H1 (cell line): ENCODE measurements at regions not wholly inside any gene's neighbourhood (a gene's known extent, or its start where the extent isn't known, plus 50 kb on each side); places are given as distances from the start of the nearest gene placed in this dataset.

Source experiments
- CTCF ChIA-PET: fragments of 300-600 bp; sonication (Branson Sonifier 250); formaldehyde crosslinking; loops from one replicate; lab custom pipeline; 2021; ENCODE audit not compliant: partially characterized antibody; lab: Charles Lee
- POLR2A ChIA-PET: fragments of 300-600 bp; sonication (Branson Sonifier 250); formaldehyde crosslinking; loops from one replicate; lab custom pipeline; 2021; ENCODE audit warnings: inconsistent platforms; ENCODE audit not compliant: partially characterized antibody; lab: Charles Lee
- DNase-seq, 2 experiments: peaks; one replicate each; pipeline versions ENCODE4 v3.0.0 to v3.0.0-alpha.2; 2010 to 2022; ENCODE audit warnings: low spot score in 2 of 2, low read depth in 1 of 2, mixed read lengths in 1 of 2
- FAIRE-seq: peaks from 2 replicates; lab custom pipeline; 2011; peaks lifted over from hg19 to GRCh38; lab: Jason Lieb, UNC
- H2AFZ ChIP-seq: 2 replicates; pipeline ENCODE4 v1.8.1; 2012; ENCODE audit warnings: low read length, inconsistent platforms
- H2AK5ac ChIP-seq: 2 replicates; pipeline ENCODE4 v1.6.1; 2013; ENCODE audit warnings: low read depth, low read length
- H2BK120ac ChIP-seq: replicated peaks from 2 replicates; pipeline ENCODE3; 2013; ENCODE audit warnings: low read depth, low read length, inconsistent platforms
- H2BK12ac ChIP-seq: 2 replicates; pipeline ENCODE4 v1.6.1; 2013; ENCODE audit warnings: low read depth, low read length
- H2BK15ac ChIP-seq: 2 replicates; pipeline ENCODE4 v1.6.1; 2013; ENCODE audit warnings: low read length
- H2BK20ac ChIP-seq: 2 replicates; pipeline ENCODE4 v1.6.1; 2013; ENCODE audit warnings: low read length
- H2BK5ac ChIP-seq: 2 replicates; pipeline ENCODE4 v1.6.1; 2013; ENCODE audit warnings: low read depth, low read length
- H3K14ac ChIP-seq: 2 replicates; pipeline ENCODE4 v1.6.1; 2013; ENCODE audit warnings: inconsistent platforms; ENCODE audit not compliant: insufficient read length
- H3K18ac ChIP-seq: 2 replicates; pipeline ENCODE4 v1.6.1; 2013; ENCODE audit warnings: low read length; ENCODE audit errors: extremely low read depth
- H3K23ac ChIP-seq: 2 replicates; pipeline ENCODE4 v1.6.1; 2013; ENCODE audit warnings: inconsistent platforms; ENCODE audit not compliant: insufficient read length
- H3K23me2 ChIP-seq: 2 replicates; pipeline ENCODE4 v1.6.1; 2013; ENCODE audit warnings: low read depth, low read length
- H3K27ac ChIP-seq: 2 replicates; pipeline ENCODE4 v1.6.1; 2011; ENCODE audit warnings: low read depth, low read length, inconsistent platforms
- H3K27me3 ChIP-seq, 4 experiments: replicated peaks in 1 of 4; 1 replicate in 1 of 4; 2 replicates in 3 of 4; pipeline versions ENCODE4 v1.6.1 to v1.8.1; 2011 to 2013; ENCODE audit warnings: low read length in 3 of 4, mild to moderate bottlenecking in 3 of 4, inconsistent platforms in 2 of 4, mixed read lengths in 2 of 4, moderate library complexity in 1 of 4; ENCODE audit not compliant: control insufficient read depth in 3 of 4, insufficient read depth in 3 of 4; ENCODE audit errors: extremely low read depth in 1 of 4
- H3K36me3 ChIP-seq, 4 experiments: 2 replicates each; pipeline versions ENCODE4 v1.6.1 to v1.8.1; 2011 to 2013; ENCODE audit warnings: mild to moderate bottlenecking in 4 of 4, low read length in 3 of 4, moderate library complexity in 2 of 4, control low read depth in 1 of 4, inconsistent platforms in 1 of 4; ENCODE audit not compliant: insufficient read depth in 4 of 4, control insufficient read depth in 2 of 4
- H3K4ac ChIP-seq: replicated peaks from 2 replicates; pipeline ENCODE3; 2013; ENCODE audit warnings: low read length, low read depth, mixed read lengths, inconsistent platforms; ENCODE audit not compliant: insufficient read length
- H3K4me1 ChIP-seq, 4 experiments: replicated peaks in 1 of 4; 1 replicate in 1 of 4; 2 replicates in 3 of 4; pipeline versions ENCODE4 v1.6.1 to v1.8.1; 2011 to 2013; ENCODE audit warnings: low read length in 3 of 4, inconsistent platforms in 2 of 4, mixed read lengths in 1 of 4; ENCODE audit not compliant: insufficient read depth in 4 of 4, control insufficient read depth in 3 of 4
- H3K4me2 ChIP-seq, 2 experiments: 2 replicates each; pipeline versions ENCODE4 v1.6.1 to v1.8.1; 2011 to 2013; ENCODE audit warnings: low read depth in 2 of 2, low read length in 2 of 2, control low read depth in 1 of 2, inconsistent platforms in 1 of 2, mild to moderate bottlenecking in 1 of 2; ENCODE audit not compliant: insufficient read depth in 1 of 2
- H3K4me3 ChIP-seq, 4 experiments: fragments of 200-600, 300-600 bp in 1 of 4; sonication (generic), shearing (Covaris generic), sonication (Bioruptor Twin) in 1 of 4; 2 replicates each; pipeline versions ENCODE4 v1.5.1 to v1.8.1; 2011 to 2016; ENCODE audit warnings: low read length in 4 of 4, low read depth in 3 of 4, control low read depth in 2 of 4, inconsistent platforms in 2 of 4, mild to moderate bottlenecking in 2 of 4, mixed read lengths in 1 of 4, moderate library complexity in 1 of 4; ENCODE audit not compliant: insufficient read depth in 2 of 4; ENCODE audit errors: extremely low read depth in 1 of 4
- H3K56ac ChIP-seq: replicated peaks from 2 replicates; pipeline ENCODE3; 2013; ENCODE audit warnings: low read depth, mild to moderate bottlenecking, mixed read lengths, low read length, inconsistent platforms; ENCODE audit not compliant: insufficient read length
- H3K79me1 ChIP-seq: 2 replicates; pipeline ENCODE4 v1.6.1; 2013; ENCODE audit warnings: low read depth, low read length, control low read depth
- H3K79me2 ChIP-seq, 2 experiments: 2 replicates each; pipeline versions ENCODE4 v1.6.1 to v1.8.1; 2012 to 2013; ENCODE audit warnings: low read length in 2 of 2, mild to moderate bottlenecking in 2 of 2, inconsistent platforms in 1 of 2; ENCODE audit not compliant: insufficient read depth in 2 of 2, control insufficient read depth in 1 of 2
- H3K9ac ChIP-seq, 4 experiments: replicated peaks in 1 of 4; 1 replicate in 1 of 4; 2 replicates in 3 of 4; pipeline versions ENCODE4 v1.6.1 to v1.8.1; 2011 to 2013; ENCODE audit warnings: low read depth in 3 of 4, low read length in 3 of 4, control low read depth in 2 of 4, mild to moderate bottlenecking in 2 of 4, moderate library complexity in 2 of 4, inconsistent platforms in 1 of 4; ENCODE audit errors: extremely low read depth in 1 of 4
- H3K9me3 ChIP-seq, 2 experiments: 2 replicates each; pipeline versions ENCODE4 v1.6.1 to v1.8.1; 2012 to 2013; ENCODE audit warnings: mild to moderate bottlenecking in 2 of 2, moderate library complexity in 2 of 2, control low read depth in 1 of 2, inconsistent platforms in 1 of 2, low read depth in 1 of 2, low read length in 1 of 2, mixed read lengths in 1 of 2; ENCODE audit not compliant: insufficient read depth in 2 of 2
- H4K20me1 ChIP-seq, 2 experiments: replicated peaks in 1 of 2; 2 replicates each; pipeline versions ENCODE3 to v1.8.1; 2011 to 2013; ENCODE audit warnings: inconsistent platforms in 2 of 2, low read length in 2 of 2, mild to moderate bottlenecking in 1 of 2; ENCODE audit not compliant: insufficient read depth in 2 of 2, control insufficient read depth in 1 of 2
- H4K5ac ChIP-seq: 2 replicates; pipeline ENCODE4 v1.6.1; 2013; ENCODE audit warnings: low read length, low read depth, mixed read lengths, inconsistent platforms; ENCODE audit not compliant: insufficient read length
- H4K8ac ChIP-seq: 2 replicates; pipeline ENCODE4 v1.8.0; 2013; ENCODE audit warnings: mild to moderate bottlenecking, moderate library complexity, low read length, inconsistent platforms; ENCODE audit not compliant: insufficient read depth; ENCODE audit errors: extremely low read depth
- H4K91ac ChIP-seq: replicated peaks from 2 replicates; pipeline ENCODE3; 2013; ENCODE audit warnings: low read length, mixed read lengths, inconsistent platforms; ENCODE audit not compliant: insufficient read length
- BRCA1 ChIP-seq: IDR thresholded peaks from 2 replicates; pipeline ENCODE4 v1.6.1; 2012; ENCODE audit warnings: low read depth, low read length, improper control_type of control experiment
- CHD1 ChIP-seq: IDR thresholded peaks from 2 replicates; pipeline ENCODE4 v1.6.1; 2012; ENCODE audit warnings: low read depth, low read length, improper control_type of control experiment
- HDAC2 ChIP-seq, 2 experiments: fragments of 300-600 bp in 1 of 2; sonication (generic) in 1 of 2; IDR thresholded peaks; 2 replicates each; pipeline ENCODE4 v1.6.1; 2011 to 2012; ENCODE audit warnings: low read depth in 2 of 2, low read length in 2 of 2, mild to moderate bottlenecking in 2 of 2, moderate library complexity in 2 of 2, borderline replicate concordance in 1 of 2, inconsistent platforms in 1 of 2
- JUN ChIP-seq: IDR thresholded peaks from 2 replicates; pipeline ENCODE4 v1.6.1; 2011; ENCODE audit warnings: low read depth, mild to moderate bottlenecking, improper control_type of control experiment, low read length
- PHF8 ChIP-seq: fragments of 200-600 bp; sonication (generic); conservative IDR thresholded peaks from 2 replicates; pipeline ENCODE4 v1.7.1; 2012; ENCODE audit warnings: low read depth, mild to moderate bottlenecking, inconsistent platforms, low read length, moderate library complexity
- RAD21 ChIP-seq, 2 experiments: IDR thresholded peaks in 1 of 2; conservative IDR thresholded peaks in 1 of 2; 2 replicates each; pipeline ENCODE4 v1.6.1; 2011; ENCODE audit warnings: low read depth in 2 of 2, low read length in 2 of 2, improper control_type of control experiment in 1 of 2, inconsistent platforms in 1 of 2, mild to moderate bottlenecking in 1 of 2, moderate library complexity in 1 of 2
- SP1 ChIP-seq: IDR thresholded peaks from 2 replicates; pipeline ENCODE4 v1.6.1; 2011; ENCODE audit warnings: low read depth, low read length
- SP2 ChIP-seq: IDR thresholded peaks from 2 replicates; pipeline ENCODE4 v1.6.1; 2012; ENCODE audit warnings: mild to moderate bottlenecking, low read length, inconsistent platforms
- SRF ChIP-seq: IDR thresholded peaks from 2 replicates; pipeline ENCODE4 v1.6.1; 2011; ENCODE audit warnings: mild to moderate bottlenecking, low read depth, low read length, moderate library complexity
- SUZ12 ChIP-seq: fragments of 200-600 bp; sonication (generic); IDR thresholded peaks from 2 replicates; pipeline ENCODE4 v1.6.1; 2012; ENCODE audit warnings: mild to moderate bottlenecking, inconsistent platforms, low read length, moderate library complexity, mixed read lengths
- WGBS, 2 experiments: shearing (Covaris generic) in 1 of 2; methylation state at CpG; one replicate each; pipeline versions ENCODE4 v1.1.6 to v1.1.7; 2013 to 2015; ENCODE audit warnings: low lambda C conversion rate in 2 of 2, mixed read lengths in 2 of 2, inconsistent platforms in 1 of 2, low coverage in 1 of 2, missing lambda C conversion rate in 1 of 2; ENCODE audit not compliant: insufficient replicate concordance in 2 of 2, insufficient coverage in 1 of 2, insufficient read length in 1 of 2; ENCODE audit errors: extremely low coverage in 1 of 2, missing lambda C conversion rate in 1 of 2; 5-methylcytosine and 5-hydroxymethylcytosine counted together

DNA sequence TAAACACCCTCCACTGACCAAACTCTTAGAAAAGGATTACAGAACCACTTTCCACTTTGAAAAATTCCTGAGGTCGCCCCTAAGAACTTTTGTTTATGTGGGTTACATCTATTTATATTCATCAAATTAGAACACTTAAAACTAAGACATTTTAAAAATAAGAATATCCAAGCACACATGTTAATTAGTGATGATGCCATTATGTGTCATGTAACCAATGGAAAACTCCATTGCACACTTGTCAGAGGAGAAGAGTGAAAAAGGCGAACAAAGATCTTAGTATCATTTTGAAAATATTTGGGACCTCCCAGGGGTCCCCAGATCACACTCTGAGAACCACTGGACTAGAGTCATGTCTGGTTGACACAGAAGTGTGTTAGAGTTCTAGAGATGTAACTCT is 882.4 kb upstream of the AMELY start:
- H3K79me1 ChIP-seq = no peaks in the 10 kb centered on the region
- H4K20me1 ChIP-seq = no peaks in the 10 kb centered on the region
- no peak overlapping the region for H2AFZ ChIP-seq
- H2BK5ac ChIP-seq = no peak overlapping the region
- no peak overlapping the region for H3K27ac ChIP-seq
- no peaks in the 10 kb centered on the region for H3K23me2 ChIP-seq
- H2BK20ac ChIP-seq = no peak overlapping the region
- H3K18ac ChIP-seq = no peak overlapping the region
- 68% methylated on average over 2 of the region's 2 CpGs; no CpG with 5 or more reads in 1 of the 2 experiments for WGBS, 2 experiments
- H3K36me3 ChIP-seq = no peaks in the 10 kb centered on the region
- FAIRE-seq (no peak), DNase-seq (no peak)
- no peak overlapping the region for H3K4me2 ChIP-seq
- H4K91ac ChIP-seq = no peak overlapping the region
- H3K4ac ChIP-seq = no peak overlapping the region
- no peak overlapping the region for H4K8ac ChIP-seq
- no peak overlapping the region for H3K56ac ChIP-seq
- no peaks in the 10 kb centered on the region for H3K9me3 ChIP-seq
- no peak overlapping the region for H4K5ac ChIP-seq
- H2AK5ac ChIP-seq = no peak overlapping the region
- CTCF ChIA-PET = no interaction called here
- H3K9ac ChIP-seq = no peak overlapping the region
- no peak overlapping the region for H3K4me3 ChIP-seq
- no peaks in the 10 kb centered on the region for H3K4me1 ChIP-seq
- H2BK15ac ChIP-seq = no peak overlapping the region
- POLR2A ChIA-PET = no interaction called here
- H3K23ac ChIP-seq = no peak overlapping the region
- no peak overlapping the region for H2BK120ac ChIP-seq
- no peaks in the 10 kb centered on the region for H3K79me2 ChIP-seq
- H2BK12ac ChIP-seq = no peak overlapping the region
- H3K14ac ChIP-seq = no peak overlapping the region
- H3K27me3 ChIP-seq = no peaks in the 10 kb centered on the region
- TF ChIP-seq BRCA1 (no peak), PHF8 (no peak), SP1 (no peak), SRF (no peak), HDAC2 (IDR thresholded peaks at IDR 0.05; ENCODE audit: borderline replicate concordance in 1 of 2, low read depth in 2 of 2, low read length in 2 of 2) (no peak), RAD21 (IDR thresholded peaks at IDR 0.05 in 1 of 2, conservative IDR thresholded peaks at IDR 0.05 in 1 of 2; ENCODE audit: low read depth in 2 of 2, low read length in 2 of 2) (no peak), JUN (no peak), CHD1 (no peak), SP2 (no peak), SUZ12 (no peak)
